Activated CD4-positive, CD25-positive, alpha-beta regulatory T cell (primary cell): ENCODE measurements at regions not wholly inside any gene's neighbourhood (a gene's known extent, or its start where the extent isn't known, plus 50 kb on each side); places are given as distances from the start of the nearest gene placed in this dataset.
"Not testable (repeated sequence)": the region's sequence is repeated elsewhere in the genome, so short reads cannot be mapped to it uniquely, and the experiment has no call there.

Experiments
- DNase-seq, 4 experiments: peaks; one replicate each; lab custom pipeline; 2025; lab: John Stamatoyannopoulos, UW

- no peak for DNase-seq
Observed at GRCh38 chr2:82084679-82085392, 1780.3 kb upstream of the LRRTM1 start.

- DNase-seq = no peak
Observed at GRCh38 chr2:82075875-82076274, 1771.3 kb upstream of the LRRTM1 start.

GRCh38 chr2:82062463-82062862 lies 1757.9 kb upstream of the LRRTM1 start:
- DNase-seq = no peak

- no peak for DNase-seq
Observed at GRCh38 chr2:82055846-82056245, 1751.3 kb upstream of the LRRTM1 start.

GRCh38 chr2:82043867-82044266 lies 1739.3 kb upstream of the LRRTM1 start:
- DNase-seq = no peak

GRCh38 chr2:82027921-82028615 lies 1723.5 kb upstream of the LRRTM1 start:
- DNase-seq = no peak

- DNase-seq = no peak
Observed at GRCh38 chr2:82023710-82024109, 1719.2 kb upstream of the LRRTM1 start.

- DNase-seq = no peak
Observed at GRCh38 chr2:82013641-82014040, 1709.1 kb upstream of the LRRTM1 start.

GRCh38 chr2:82007071-82007664 lies 1702.6 kb upstream of the LRRTM1 start:
- DNase-seq = no peak

- not testable (repeated sequence) for DNase-seq
Observed at GRCh38 chr2:82005889-82006288, 1701.3 kb upstream of the LRRTM1 start.

- no peak for DNase-seq
Observed at GRCh38 chr2:82001614-82002013, 1697.1 kb upstream of the LRRTM1 start.

- DNase-seq = no peak
Observed at GRCh38 chr2:82000606-82001005, 1696.1 kb upstream of the LRRTM1 start.

- DNase-seq = no peak
Observed at GRCh38 chr2:81996332-81996731, 1691.8 kb upstream of the LRRTM1 start.

- DNase-seq = no peak
Observed at GRCh38 chr2:81991282-81991681, 1686.7 kb upstream of the LRRTM1 start.

- no peak for DNase-seq
Observed at GRCh38 chr2:81987370-81987769, 1682.8 kb upstream of the LRRTM1 start.

GRCh38 chr2:81984969-81985637 lies 1680.6 kb upstream of the LRRTM1 start:
- no peak for DNase-seq

GRCh38 chr2:81981585-81981984 lies 1677.0 kb upstream of the LRRTM1 start:
- no peak for DNase-seq

- no peak for DNase-seq
Observed at GRCh38 chr2:81979086-81979485, 1674.5 kb upstream of the LRRTM1 start.

GRCh38 chr2:81976998-81977397 lies 1672.4 kb upstream of the LRRTM1 start:
- no peak for DNase-seq

- DNase-seq = no peak
Observed at GRCh38 chr2:81974216-81974615, 1669.7 kb upstream of the LRRTM1 start.

GRCh38 chr2:81942876-81943275 lies 1638.3 kb upstream of the LRRTM1 start:
- no peak for DNase-seq

- no peak for DNase-seq
Observed at GRCh38 chr2:81942136-81942680, 1637.7 kb upstream of the LRRTM1 start.
